ENCODE measurements at regions not wholly inside any gene's neighbourhood (a gene's known extent, or its start where the extent isn't known, plus 50 kb on each side); places are given as distances from the start of the nearest gene placed in this dataset.

GRCh38 chr18:55696811-55697210 is 108.8 kb upstream of the TCF4 start:
- Histone ChIP-seq H3K79me2 (ENCODE audit: control insufficient read depth, insufficient read depth, low read length) (no peaks in the 10 kb centered on the region), H3K27me3 (ENCODE audit: control insufficient read depth, insufficient read depth, low read length) (no peaks in the 10 kb centered on the region), H3K9ac (ENCODE audit: insufficient read depth, low read length) (no peak overlapping the region), H3K4me3 (replicated peaks in 1 of 4; ENCODE audit: control extremely low read depth in 1 of 4, insufficient read depth in 1 of 4, low read depth in 3 of 4, low read length in 4 of 4) (no peak overlapping the region), H4K20me1 (ENCODE audit: control insufficient read depth, extremely low read depth, insufficient read depth, low read length) (no peaks in the 10 kb centered on the region), H3K36me3 (ENCODE audit: control insufficient read depth, insufficient read depth, low read length) (no peaks in the 10 kb centered on the region), H3K4me2 (ENCODE audit: extremely low read depth, insufficient read depth, low read length) (no peak overlapping the region), H3K9me3 (ENCODE audit: control insufficient read depth, insufficient read depth, low read depth, low read length) (no peaks in the 10 kb centered on the region), H2AFZ (ENCODE audit: low read length) (no peak overlapping the region), H3K4me1 (ENCODE audit: control insufficient read depth, extremely low read depth, insufficient read depth, low read length) (no peaks in the 10 kb centered on the region), H3K27ac (ENCODE audit: insufficient read depth, low read length) (no peak overlapping the region)
- no peak for TF ChIP-seq CTCF (conservative IDR thresholded peaks at IDR 0.05 in 1 of 2, IDR thresholded peaks at IDR 0.05 in 1 of 2; ENCODE audit: low read depth in 1 of 2, low read length in 2 of 2)
- TF ChIP-seq EZH2 (IDR thresholded peaks at IDR 0.05; ENCODE audit: low read length, missing control alignments), result no peak
- DNase-seq (ENCODE audit: low read depth in 2 of 2), result no peak

GRCh38 chr18:55695091-55695490 is 107.1 kb upstream of the TCF4 start:
- Histone ChIP-seq H3K36me3 (ENCODE audit: control insufficient read depth, insufficient read depth, low read length) (no peaks in the 10 kb centered on the region), H3K4me3 (replicated peaks in 1 of 4; ENCODE audit: control extremely low read depth in 1 of 4, insufficient read depth in 1 of 4, low read depth in 3 of 4, low read length in 4 of 4) (no peak overlapping the region), H3K4me1 (ENCODE audit: control insufficient read depth, extremely low read depth, insufficient read depth, low read length) (no peaks in the 10 kb centered on the region), H3K4me2 (ENCODE audit: extremely low read depth, insufficient read depth, low read length) (no peak overlapping the region), H3K27me3 (ENCODE audit: control insufficient read depth, insufficient read depth, low read length) (no peaks in the 10 kb centered on the region), H3K79me2 (ENCODE audit: control insufficient read depth, insufficient read depth, low read length) (no peaks in the 10 kb centered on the region), H4K20me1 (ENCODE audit: control insufficient read depth, extremely low read depth, insufficient read depth, low read length) (no peaks in the 10 kb centered on the region), H3K9ac (ENCODE audit: insufficient read depth, low read length) (no peak overlapping the region), H2AFZ (ENCODE audit: low read length) (no peak overlapping the region), H3K9me3 (ENCODE audit: control insufficient read depth, insufficient read depth, low read depth, low read length) (no peaks in the 10 kb centered on the region), H3K27ac (ENCODE audit: insufficient read depth, low read length) (no peak overlapping the region)
- DNase-seq (ENCODE audit: low read depth in 2 of 2), result peak in 1 of 2 donors; percentile 69
- TF ChIP-seq EZH2 (IDR thresholded peaks at IDR 0.05; ENCODE audit: low read length, missing control alignments), result no peak
- no peak for TF ChIP-seq CTCF (conservative IDR thresholded peaks at IDR 0.05 in 1 of 2, IDR thresholded peaks at IDR 0.05 in 1 of 2; ENCODE audit: low read depth in 1 of 2, low read length in 2 of 2)

GRCh38 chr18:55694291-55694690 is 106.3 kb upstream of the TCF4 start:
- no peaks in the 10 kb centered on the region for H3K79me2 ChIP-seq (ENCODE audit: control insufficient read depth, insufficient read depth, low read length)
- no peak overlapping the region for H3K9ac ChIP-seq (ENCODE audit: insufficient read depth, low read length)
- H3K36me3 ChIP-seq (ENCODE audit: control insufficient read depth, insufficient read depth, low read length), result no peaks in the 10 kb centered on the region
- no peak overlapping the region for H2AFZ ChIP-seq (ENCODE audit: low read length)
- no peaks in the 10 kb centered on the region for H3K27me3 ChIP-seq (ENCODE audit: control insufficient read depth, insufficient read depth, low read length)
- no peaks in the 10 kb centered on the region for H3K9me3 ChIP-seq (ENCODE audit: control insufficient read depth, insufficient read depth, low read depth, low read length)
- peak in 1 of 2 donors; percentile 47 for DNase-seq (ENCODE audit: low read depth in 2 of 2)
- H3K27ac ChIP-seq (ENCODE audit: insufficient read depth, low read length), result no peak overlapping the region
- TF ChIP-seq CTCF (conservative IDR thresholded peaks at IDR 0.05 in 1 of 2, IDR thresholded peaks at IDR 0.05 in 1 of 2; ENCODE audit: low read depth in 1 of 2, low read length in 2 of 2) (no peak), EZH2 (IDR thresholded peaks at IDR 0.05; ENCODE audit: low read length, missing control alignments) (no peak)
- no peaks in the 10 kb centered on the region for H4K20me1 ChIP-seq (ENCODE audit: control insufficient read depth, extremely low read depth, insufficient read depth, low read length)
- no peak overlapping the region for H3K4me3 ChIP-seq (replicated peaks in 1 of 4; ENCODE audit: control extremely low read depth in 1 of 4, insufficient read depth in 1 of 4, low read depth in 3 of 4, low read length in 4 of 4)
- H3K4me1 ChIP-seq (ENCODE audit: control insufficient read depth, extremely low read depth, insufficient read depth, low read length), result no peaks in the 10 kb centered on the region
- H3K4me2 ChIP-seq (ENCODE audit: extremely low read depth, insufficient read depth, low read length), result no peak overlapping the region

Data from fibroblast of lung (primary cell).